Esophagus muscularis mucosa (tissue), 3 donors: ENCODE measurements at regions not wholly inside any gene's neighbourhood (a gene's known extent, or its start where the extent isn't known, plus 50 kb on each side); places are given as distances from the start of the nearest gene placed in this dataset.

ENCODE experiments used
- CTCF ChIP-seq, 3 experiments: fragments of 200-600 bp in 2 of 3; fragments of 450-650 bp in 1 of 3; sonication (generic) in 2 of 3; IDR thresholded peaks; one replicate each; pipeline ENCODE4 v1.5.1; 2017 to 2019; ENCODE audit warnings: antibody characterized with exemption in 3 of 3, mild to moderate bottlenecking in 2 of 3, moderate library complexity in 1 of 3
- POLR2A ChIP-seq: fragments of 450-650 bp; IDR thresholded peaks from one replicate; pipeline ENCODE4 v1.6.1; 2017; ENCODE audit warnings: antibody characterized with exemption, moderate library complexity, mild to moderate bottlenecking, low read depth
- POLR2AphosphoS5 ChIP-seq, 2 donors: sonication (generic); formaldehyde crosslinking; IDR thresholded peaks; one replicate each; pipeline ENCODE4 v1.6.1; 2017; ENCODE audit warnings: antibody characterized with exemption in 2 of 2

DNA sequence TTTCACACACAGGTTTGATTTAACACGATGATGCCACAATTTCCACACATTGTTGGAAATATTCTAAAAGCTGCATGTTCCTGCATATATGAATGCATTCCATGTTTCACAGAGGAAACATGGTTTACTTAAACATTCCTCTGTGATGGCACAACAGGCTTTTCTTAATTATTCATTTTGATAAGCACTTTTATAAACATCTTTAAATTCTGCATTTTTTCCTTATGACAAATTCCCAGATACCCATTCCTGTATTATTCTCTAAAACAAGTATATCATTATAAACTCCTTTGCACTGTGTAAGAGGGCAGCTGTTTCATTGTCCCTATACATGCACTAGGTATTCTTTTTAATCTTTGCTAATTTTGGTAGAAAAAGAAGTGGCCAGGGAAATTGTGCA lies 532.3 kb downstream of the SOX6 start:
- no peak for TF ChIP-seq CTCF (IDR thresholded peaks at IDR 0.05)
- no peak for TF ChIP-seq POLR2A
- TF ChIP-seq POLR2AphosphoS5 (IDR thresholded peaks at IDR 0.05) = no peak
